ENCODE measurements at regions not wholly inside any gene's neighbourhood (a gene's known extent, or its start where the extent isn't known, plus 50 kb on each side); places are given as distances from the start of the nearest gene placed in this dataset. TPM values are rescaled to one million over a fixed set of nuclear protein-coding genes. Genes with fewer than 3 reads are reported as not detected.
"Not testable (repeated sequence)": the region's sequence is repeated elsewhere in the genome, so short reads cannot be mapped to it uniquely, and the experiment has no call there.

- DNase-seq (ENCODE audit: low spot score) (no peak), ATAC-seq (ENCODE audit: low FRiP score) (no peak)
- no peak for TF ChIP-seq CTCF (IDR thresholded peaks at IDR 0.05)
Measured at GRCh38 chr16:31810863-31811262, 62.7 kb upstream of the ZNF267 start.

- not testable (repeated sequence) for DNase-seq (ENCODE audit: low spot score); ATAC-seq (ENCODE audit: low FRiP score)
Measured at GRCh38 chr16:31816141-31816540, 57.5 kb upstream of the ZNF267 start.

- no peak for TF ChIP-seq CTCF (IDR thresholded peaks at IDR 0.05)
- DNase-seq (ENCODE audit: low spot score): no peak
- no peak for ATAC-seq (ENCODE audit: low FRiP score)
Measured at GRCh38 chr16:31819386-31819785, 54.2 kb upstream of the ZNF267 start.

GRCh38 chr16:31819948-31820347 lies 53.7 kb upstream of the ZNF267 start:
- ATAC-seq (ENCODE audit: low FRiP score) (no peak), DNase-seq (ENCODE audit: low spot score) (no peak)
- TF ChIP-seq CTCF (IDR thresholded peaks at IDR 0.05): no peak

Small RNA genes lying in the stretch of these regions (small RNA-seq; reads per million reads assigned to genes)
- gene AC074050.1: not detected

All from omental fat pad (tissue), 3 donors.